ENCODE measurements at regions not wholly inside any gene's neighbourhood (a gene's known extent, or its start where the extent isn't known, plus 50 kb on each side); places are given as distances from the start of the nearest gene placed in this dataset.

DNA sequence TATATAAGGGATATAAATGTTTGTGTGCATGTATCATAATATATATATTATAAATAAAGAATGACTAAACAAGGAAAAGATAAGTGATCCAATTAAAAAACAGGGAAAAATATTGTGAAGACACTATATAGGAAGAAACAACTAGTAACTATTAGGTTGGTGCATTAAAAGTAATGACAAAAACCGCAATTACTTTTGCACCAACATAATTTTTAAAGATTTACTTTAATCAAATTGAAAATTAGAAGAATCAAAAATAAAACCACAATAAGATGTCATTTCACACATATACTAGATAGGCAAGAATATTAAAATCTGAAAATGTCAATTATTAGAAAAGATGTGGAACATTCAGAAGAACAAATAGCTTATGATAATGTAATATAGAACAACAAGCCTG is 595.9 kb downstream of the KCNJ3 start:
- Histone ChIP-seq H4K20me1 (ENCODE audit: control insufficient read depth, insufficient read depth, insufficient read length) (no peaks in the 10 kb centered on the region), H3K56ac (ENCODE audit: insufficient read length, low read depth, low read length) (no peak overlapping the region), H3K18ac (ENCODE audit: insufficient read length, low read depth, low read length) (no peak overlapping the region), H4K8ac (replicated peaks; ENCODE audit: insufficient read length, low read depth, low read length) (no peak overlapping the region), H3K23ac (ENCODE audit: insufficient read length, low read depth, low read length) (no peak overlapping the region), H3T11ph (ENCODE audit: low read length) (no peak overlapping the region), H3K27me3 (ENCODE audit: insufficient read depth, low read length) (no peaks in the 10 kb centered on the region), H3K9ac (ENCODE audit: extremely low read depth, insufficient read length, low read length) (no peak overlapping the region), H3K9me3 (ENCODE audit: control insufficient read depth, low read depth, low read length) (no peaks in the 10 kb centered on the region), H3K23me2 (ENCODE audit: insufficient read length, low read depth, low read length, poor library complexity, severe bottlenecking) (no peaks in the 10 kb centered on the region), H2BK12ac (ENCODE audit: insufficient read length, low read depth, low read length) (no peak overlapping the region), H2BK20ac (ENCODE audit: low read depth, low read length, poor library complexity, severe bottlenecking) (no peak overlapping the region), H3K79me2 (ENCODE audit: insufficient read depth, low read length) (no peaks in the 10 kb centered on the region), H4K5ac (ENCODE audit: insufficient read length, low read depth, low read length) (no peak overlapping the region), H2BK120ac (ENCODE audit: low read depth, low read length, poor library complexity, severe bottlenecking) (no peak overlapping the region), H2AK5ac (ENCODE audit: insufficient read length, low read length) (no peak overlapping the region), H3K14ac (ENCODE audit: insufficient read depth, low read length) (no peak overlapping the region), H3K4ac (ENCODE audit: low read depth, low read length) (no peak overlapping the region), H3K27ac (ENCODE audit: insufficient read length, low read depth, low read length) (no peak overlapping the region), H4K91ac (ENCODE audit: insufficient read length, low read depth, low read length) (no peak overlapping the region), H3K4me2 (ENCODE audit: insufficient read depth, insufficient read length, low read length) (no peak overlapping the region), H2BK5ac (ENCODE audit: insufficient read length, low read length) (no peak overlapping the region), H2AFZ (ENCODE audit: low read length) (no peak overlapping the region), H3K4me1 (ENCODE audit: insufficient read depth, low read length) (no peaks in the 10 kb centered on the region), H3K79me1 (ENCODE audit: insufficient read depth, low read depth, low read length, poor library complexity, severe bottlenecking) (no peaks in the 10 kb centered on the region), H2BK15ac (ENCODE audit: low read depth, low read length) (no peak overlapping the region)
- TF ChIP-seq CTCF (conservative IDR thresholded peaks at IDR 0.05) = no peak
- no peak overlapping the region for H3K27ac Mint-ChIP-seq
- peaks cover 0 to 3% of the 10 kb centered on the region in 2 experiments; a peak in 2 of 5 replicates for H3K9me3 Mint-ChIP-seq
- no peaks in the 10 kb centered on the region; a peak in 1 of 4 replicates for H3K4me1 Mint-ChIP-seq
- no CpG with 5 or more reads among the region's 1 CpG for WGBS (ENCODE audit: extremely low coverage, insufficient read length, low lambda C conversion rate)
- H3K27me3 Mint-ChIP-seq (ENCODE audit: low read depth) = no peaks in the 10 kb centered on the region
- DNase-seq = no peak
- no peak overlapping the region for H3K4me3 Mint-ChIP-seq
- no peaks in the 10 kb centered on the region for H3K36me3 Mint-ChIP-seq (ENCODE audit: insufficient read depth in 1 of 3, low read depth in 3 of 3)

All from H9 (cell line).